BLaER1 (cell line): ENCODE measurements at regions not wholly inside any gene's neighbourhood (a gene's known extent, or its start where the extent isn't known, plus 50 kb on each side); places are given as distances from the start of the nearest gene placed in this dataset.

Experiments
- H3K27ac ChIP-seq: shearing (Covaris generic); formaldehyde crosslinking; 2 replicates; pipeline ENCODE4 v1.8.1; 2022
- H3K27me3 ChIP-seq: shearing (Covaris generic); formaldehyde crosslinking; 2 replicates; pipeline ENCODE4 v1.8.1; 2022
- H3K36me3 ChIP-seq: shearing (Covaris generic); formaldehyde crosslinking; 2 replicates; pipeline ENCODE4 v1.8.1; 2022
- H3K4me1 ChIP-seq: shearing (Covaris generic); formaldehyde crosslinking; 2 replicates; pipeline ENCODE4 v1.8.1; 2022
- H3K4me2 ChIP-seq: shearing (Covaris generic); formaldehyde crosslinking; 2 replicates; pipeline ENCODE4 v1.8.1; 2022
- H3K4me3 ChIP-seq: shearing (Covaris generic); formaldehyde crosslinking; 2 replicates; pipeline ENCODE4 v1.8.1; 2022
- H3K9ac ChIP-seq: shearing (Covaris generic); formaldehyde crosslinking; 2 replicates; pipeline ENCODE4 v1.8.1; 2022
- H3K9me3 ChIP-seq: shearing (Covaris generic); formaldehyde crosslinking; 2 replicates; pipeline ENCODE4 v1.8.1; 2022
- H4K20me1 ChIP-seq: shearing (Covaris generic); formaldehyde crosslinking; 2 replicates; pipeline ENCODE4 v1.8.1; 2022
- Cebpa-rat ChIP-seq: shearing (Covaris generic); IDR thresholded peaks from 2 replicates; pipeline ENCODE4 v1.8.1; 2022

GRCh38 chr3:64829331-64829730 is 141.5 kb upstream of the ADAMTS9 start:
- no peak overlapping the region for H3K4me3 ChIP-seq
- no peak overlapping the region for H3K27ac ChIP-seq
- no peak overlapping the region for H3K4me2 ChIP-seq
- no peaks in the 10 kb centered on the region for H3K4me1 ChIP-seq
- no peaks in the 10 kb centered on the region for H3K27me3 ChIP-seq
- H3K9me3 ChIP-seq = no peaks in the 10 kb centered on the region
- no peak overlapping the region for H3K9ac ChIP-seq
- H4K20me1 ChIP-seq = no peaks in the 10 kb centered on the region
- TF ChIP-seq Cebpa-rat = no peak
- no peaks in the 10 kb centered on the region for H3K36me3 ChIP-seq

- Histone ChIP-seq H3K4me3 (no peak overlapping the region), H3K27ac (no peak overlapping the region), H3K4me2 (no peak overlapping the region), H3K27me3 (no peaks in the 10 kb centered on the region), H3K9ac (no peak overlapping the region), H3K36me3 (no peaks in the 10 kb centered on the region), H3K9me3 (no peaks in the 10 kb centered on the region), H4K20me1 (no peaks in the 10 kb centered on the region), H3K4me1 (no peaks in the 10 kb centered on the region)
- no peak for TF ChIP-seq Cebpa-rat
Measured at GRCh38 chr3:64828276-64828675, 140.5 kb upstream of the ADAMTS9 start.

GRCh38 chr3:64827431-64827830 is 139.6 kb upstream of the ADAMTS9 start:
- Histone ChIP-seq H3K27ac (no peak overlapping the region), H3K4me1 (no peaks in the 10 kb centered on the region), H3K4me3 (no peak overlapping the region), H3K9me3 (no peaks in the 10 kb centered on the region), H3K4me2 (no peak overlapping the region), H3K27me3 (no peaks in the 10 kb centered on the region), H4K20me1 (no peaks in the 10 kb centered on the region), H3K36me3 (no peaks in the 10 kb centered on the region), H3K9ac (no peak overlapping the region)
- TF ChIP-seq Cebpa-rat = no peak

- no peaks in the 10 kb centered on the region for H3K9me3 ChIP-seq
- no peak overlapping the region for H3K9ac ChIP-seq
- H3K27me3 ChIP-seq = no peaks in the 10 kb centered on the region
- H4K20me1 ChIP-seq = no peaks in the 10 kb centered on the region
- no peak overlapping the region for H3K27ac ChIP-seq
- TF ChIP-seq Cebpa-rat = no peak
- H3K4me2 ChIP-seq = no peak overlapping the region
- no peaks in the 10 kb centered on the region for H3K4me1 ChIP-seq
- H3K4me3 ChIP-seq = no peak overlapping the region
- H3K36me3 ChIP-seq = no peaks in the 10 kb centered on the region
Measured at GRCh38 chr3:64827019-64827418, 139.2 kb upstream of the ADAMTS9 start.

GRCh38 chr3:64825404-64826120 is 137.8 kb upstream of the ADAMTS9 start:
- TF ChIP-seq Cebpa-rat = no peak
- Histone ChIP-seq H3K36me3 (no peaks in the 10 kb centered on the region), H3K4me3 (no peak overlapping the region), H3K4me1 (no peaks in the 10 kb centered on the region), H3K27ac (no peak overlapping the region), H4K20me1 (no peaks in the 10 kb centered on the region), H3K27me3 (no peaks in the 10 kb centered on the region), H3K9me3 (no peaks in the 10 kb centered on the region), H3K4me2 (no peak overlapping the region), H3K9ac (no peak overlapping the region)

- Histone ChIP-seq H3K36me3 (no peaks in the 10 kb centered on the region), H4K20me1 (no peaks in the 10 kb centered on the region), H3K4me1 (no peaks in the 10 kb centered on the region), H3K4me3 (no peak overlapping the region), H3K4me2 (no peak overlapping the region), H3K9ac (no peak overlapping the region), H3K9me3 (no peaks in the 10 kb centered on the region), H3K27me3 (no peaks in the 10 kb centered on the region), H3K27ac (no peak overlapping the region)
- TF ChIP-seq Cebpa-rat = no peak
Measured at GRCh38 chr3:64824394-64824909, 136.7 kb upstream of the ADAMTS9 start.

GRCh38 chr3:64818196-64818595 is 130.4 kb upstream of the ADAMTS9 start:
- Histone ChIP-seq H3K9ac (no peak overlapping the region), H3K9me3 (no peaks in the 10 kb centered on the region), H3K4me2 (no peak overlapping the region), H4K20me1 (no peaks in the 10 kb centered on the region), H3K36me3 (no peaks in the 10 kb centered on the region), H3K4me1 (0 out of 2 replicates have a peak, but pooled peaks cover 7% of the 10 kb centered on the region), H3K27ac (no peak overlapping the region), H3K27me3 (no peaks in the 10 kb centered on the region), H3K4me3 (no peak overlapping the region)
- no peak for TF ChIP-seq Cebpa-rat

- Histone ChIP-seq H3K4me2 (no peak overlapping the region), H4K20me1 (no peaks in the 10 kb centered on the region), H3K36me3 (no peaks in the 10 kb centered on the region)
Measured at GRCh38 chr3:64816355-64816754, 128.6 kb upstream of the ADAMTS9 start.

GRCh38 chr3:64815789-64816188 is 128.0 kb upstream of the ADAMTS9 start:
- Histone ChIP-seq H3K9ac (no peak overlapping the region), H3K9me3 (no peaks in the 10 kb centered on the region), H3K4me1 (0 out of 2 replicates have a peak, but pooled peaks cover 7% of the 10 kb centered on the region), H3K36me3 (no peaks in the 10 kb centered on the region), H3K27me3 (no peaks in the 10 kb centered on the region), H4K20me1 (no peaks in the 10 kb centered on the region), H3K27ac (no peak overlapping the region), H3K4me2 (no peak overlapping the region), H3K4me3 (no peak overlapping the region)
- no peak for TF ChIP-seq Cebpa-rat

More at GRCh38 chr3:64816355-64816754, 128.6 kb upstream of the ADAMTS9 start:
- Histone ChIP-seq H3K9ac (no peak overlapping the region), H3K4me3 (no peak overlapping the region), H3K4me1 (0 out of 2 replicates have a peak, but pooled peaks cover 7% of the 10 kb centered on the region), H3K27me3 (no peaks in the 10 kb centered on the region), H3K27ac (no peak overlapping the region), H3K9me3 (no peaks in the 10 kb centered on the region)
- no peak for TF ChIP-seq Cebpa-rat

GRCh38 chr3:64815195-64815631 is 127.4 kb upstream of the ADAMTS9 start:
- Histone ChIP-seq H4K20me1 (no peaks in the 10 kb centered on the region), H3K9ac (no peak overlapping the region), H3K4me2 (no peak overlapping the region), H3K4me3 (no peak overlapping the region), H3K27ac (no peak overlapping the region), H3K9me3 (no peaks in the 10 kb centered on the region), H3K27me3 (no peaks in the 10 kb centered on the region), H3K36me3 (no peaks in the 10 kb centered on the region), H3K4me1 (0 out of 2 replicates have a peak, but pooled peaks cover 7% of the 10 kb centered on the region)
- no peak for TF ChIP-seq Cebpa-rat
